Epithelial cell of proximal tubule (primary cell): ENCODE measurements at regions not wholly inside any gene's neighbourhood (a gene's known extent, or its start where the extent isn't known, plus 50 kb on each side); places are given as distances from the start of the nearest gene placed in this dataset.

Experiments used
- DNase-seq: peaks from one replicate; pipeline ENCODE4 v3.0.0-alpha.2; 2011; ENCODE audit warnings: low read depth
- H3K4me3 ChIP-seq: 2 replicates; pipeline ENCODE4 v1.5.1; 2011; ENCODE audit warnings: low read depth, mild to moderate bottlenecking, low read length
- CTCF ChIP-seq: conservative IDR thresholded peaks from 2 replicates; pipeline ENCODE4 v1.5.1; 2012; ENCODE audit warnings: low read depth, mild to moderate bottlenecking, low read length

- peak overlapping the region; percentile 46 for H3K4me3 ChIP-seq
- peak; percentile 32 for DNase-seq
- TF ChIP-seq CTCF, result no peak
Observed at GRCh38 chr3:141686466-141687291, 51.4 kb upstream of the RNF7 start.
